GM23338 (cell line): ENCODE measurements at regions not wholly inside any gene's neighbourhood (a gene's known extent, or its start where the extent isn't known, plus 50 kb on each side); places are given as distances from the start of the nearest gene placed in this dataset.

Source experiments
- ATAC-seq: fragments of 200-7000 bp; cut with Tn5 transposase; 3 replicates; pipeline ENCODE4 v1.9.1; 2020
- DNase-seq: peaks from one replicate; pipeline ENCODE4 v3.0.0-alpha.2; 2015; ENCODE audit warnings: low spot score
- H2AFZ ChIP-seq: fragments of 200-600 bp; sonication (generic); 2 replicates; pipeline ENCODE4 v1.8.0; 2016; ENCODE audit warnings: antibody characterized with exemption, mild to moderate bottlenecking, moderate library complexity
- H3F3A ChIP-seq: fragments of 200-600 bp; sonication (generic); replicated peaks from 2 replicates; pipeline ENCODE4 v1.8.0; 2017; ENCODE audit warnings: antibody characterized with exemption, mixed run types, low read depth
- H3K27ac ChIP-seq: fragments of 200-600 bp; sonication (generic); 2 replicates; pipeline ENCODE4 v1.6.1; 2016; ENCODE audit warnings: low read depth
- H3K27me3 ChIP-seq: fragments of 200-600 bp; sonication (generic); 2 replicates; pipeline ENCODE4 v1.8.0; 2016; ENCODE audit warnings: mild to moderate bottlenecking, mixed run types, moderate library complexity; ENCODE audit not compliant: insufficient read depth
- H3K36me3 ChIP-seq: fragments of 200-600 bp; sonication (generic); 2 replicates; pipeline ENCODE4 v1.8.0; 2016; ENCODE audit warnings: mild to moderate bottlenecking; ENCODE audit not compliant: insufficient read depth
- H3K4me1 ChIP-seq: fragments of 200-600 bp; sonication (generic); 2 replicates; pipeline ENCODE4 v1.8.0; 2016; ENCODE audit warnings: mild to moderate bottlenecking, moderate library complexity; ENCODE audit not compliant: insufficient read depth
- H3K4me2 ChIP-seq: fragments of 200-600 bp; sonication (generic); 2 replicates; pipeline ENCODE4 v1.7.1; 2017; ENCODE audit warnings: mixed run types
- H3K4me3 ChIP-seq: fragments of 200-600 bp; sonication (generic); 2 replicates; pipeline ENCODE4 v1.6.1; 2016; ENCODE audit warnings: mixed run types
- H3K79me2 ChIP-seq: fragments of 200-600 bp; sonication (generic); replicated peaks from 2 replicates; pipeline ENCODE4 v1.8.0; 2017; ENCODE audit warnings: mild to moderate bottlenecking; ENCODE audit not compliant: insufficient read depth
- H3K9me2 ChIP-seq: fragments of 200-600 bp; sonication (generic); 2 replicates; pipeline ENCODE4 v1.8.0; 2017; ENCODE audit not compliant: insufficient read depth
- H4K20me1 ChIP-seq: fragments of 200-600 bp; sonication (generic); replicated peaks from 2 replicates; pipeline ENCODE4 v1.8.0; 2017; ENCODE audit warnings: mild to moderate bottlenecking; ENCODE audit not compliant: insufficient read depth
- H3K27ac Mint-ChIP-seq: 2 replicates; pipeline ENCODE4 v1.8.0; 2020; ENCODE audit warnings: inconsistent platforms, mild to moderate bottlenecking, moderate library complexity, mixed read lengths
- H3K27me3 Mint-ChIP-seq: 3 replicates; pipeline ENCODE4 v1.8.0; 2022; ENCODE audit warnings: low read depth, mild to moderate bottlenecking, moderate library complexity, mixed read lengths, inconsistent platforms; ENCODE audit not compliant: insufficient read depth, poor library complexity
- H3K36me3 Mint-ChIP-seq: 3 replicates; pipeline ENCODE4 v1.8.0; 2021; ENCODE audit warnings: low read depth, mild to moderate bottlenecking, inconsistent platforms, moderate library complexity, mixed read lengths
- H3K4me1 Mint-ChIP-seq: 3 replicates; pipeline ENCODE4 v1.8.0; 2020; ENCODE audit warnings: mild to moderate bottlenecking, inconsistent platforms, mixed read lengths
- H3K4me3 Mint-ChIP-seq: 3 replicates; pipeline ENCODE4 v1.8.0; 2021; ENCODE audit warnings: moderate library complexity, mild to moderate bottlenecking, inconsistent platforms, mixed read lengths
- H3K9me3 Mint-ChIP-seq: 3 replicates; pipeline ENCODE4 v1.8.0; 2020; ENCODE audit warnings: moderate library complexity, mild to moderate bottlenecking, inconsistent platforms, mixed read lengths
- EZH2 ChIP-seq: fragments of 200-600 bp; sonication (generic); IDR thresholded peaks from one replicate; pipeline ENCODE4 v1.8.0; 2017; ENCODE audit warnings: antibody characterized with exemption, mild to moderate bottlenecking, low read depth; ENCODE audit not compliant: unreplicated experiment
- EZH2phosphoT487 ChIP-seq: fragments of 200-600 bp; sonication (generic); IDR thresholded peaks from one replicate; pipeline ENCODE4 v1.8.1; 2018; ENCODE audit warnings: antibody characterized with exemption; ENCODE audit not compliant: unreplicated experiment
- JUNB ChIP-seq: IDR thresholded peaks from one replicate; pipeline ENCODE4 v1.6.1; 2016; ENCODE audit warnings: antibody characterized with exemption; ENCODE audit not compliant: unreplicated experiment
- POLR2AphosphoS5 ChIP-seq: IDR thresholded peaks from 2 replicates; pipeline ENCODE4 v1.6.1; 2016; ENCODE audit warnings: antibody characterized with exemption, low read depth
- STAT1 ChIP-seq: IDR thresholded peaks from one replicate; pipeline ENCODE4 v1.6.1; 2016; ENCODE audit warnings: antibody characterized with exemption; ENCODE audit not compliant: unreplicated experiment
- ZNF114 ChIP-seq: fragments of 250-450 bp; sonication (Bioruptor Pico); IDR thresholded peaks from 2 replicates; pipeline ENCODE4 v1.5.0; 2020; ENCODE audit warnings: mild to moderate bottlenecking, moderate library complexity
- TF ChIP-seq, protein P1 (sequence below): IDR thresholded peaks from one replicate; pipeline ENCODE4 v1.6.1; 2018; ENCODE audit warnings: antibody characterized with exemption; ENCODE audit not compliant: unreplicated experiment
- TF ChIP-seq, protein P2 (sequence below), 2 experiments: fragments of 200-600 bp in 1 of 2; sonication (generic) in 1 of 2; conservative IDR thresholded peaks; 2 replicates each; pipeline versions ENCODE4 v1.5.1 to v1.6.1; 2016 to 2017; ENCODE audit warnings: antibody characterized with exemption in 2 of 2, low read depth in 2 of 2, mild to moderate bottlenecking in 2 of 2, moderate library complexity in 1 of 2
- TF ChIP-seq, protein P3 (sequence below): IDR thresholded peaks from 2 replicates; pipeline ENCODE4 v1.6.1; 2016; ENCODE audit warnings: antibody characterized with exemption

- TF ChIP-seq, protein P1, sequence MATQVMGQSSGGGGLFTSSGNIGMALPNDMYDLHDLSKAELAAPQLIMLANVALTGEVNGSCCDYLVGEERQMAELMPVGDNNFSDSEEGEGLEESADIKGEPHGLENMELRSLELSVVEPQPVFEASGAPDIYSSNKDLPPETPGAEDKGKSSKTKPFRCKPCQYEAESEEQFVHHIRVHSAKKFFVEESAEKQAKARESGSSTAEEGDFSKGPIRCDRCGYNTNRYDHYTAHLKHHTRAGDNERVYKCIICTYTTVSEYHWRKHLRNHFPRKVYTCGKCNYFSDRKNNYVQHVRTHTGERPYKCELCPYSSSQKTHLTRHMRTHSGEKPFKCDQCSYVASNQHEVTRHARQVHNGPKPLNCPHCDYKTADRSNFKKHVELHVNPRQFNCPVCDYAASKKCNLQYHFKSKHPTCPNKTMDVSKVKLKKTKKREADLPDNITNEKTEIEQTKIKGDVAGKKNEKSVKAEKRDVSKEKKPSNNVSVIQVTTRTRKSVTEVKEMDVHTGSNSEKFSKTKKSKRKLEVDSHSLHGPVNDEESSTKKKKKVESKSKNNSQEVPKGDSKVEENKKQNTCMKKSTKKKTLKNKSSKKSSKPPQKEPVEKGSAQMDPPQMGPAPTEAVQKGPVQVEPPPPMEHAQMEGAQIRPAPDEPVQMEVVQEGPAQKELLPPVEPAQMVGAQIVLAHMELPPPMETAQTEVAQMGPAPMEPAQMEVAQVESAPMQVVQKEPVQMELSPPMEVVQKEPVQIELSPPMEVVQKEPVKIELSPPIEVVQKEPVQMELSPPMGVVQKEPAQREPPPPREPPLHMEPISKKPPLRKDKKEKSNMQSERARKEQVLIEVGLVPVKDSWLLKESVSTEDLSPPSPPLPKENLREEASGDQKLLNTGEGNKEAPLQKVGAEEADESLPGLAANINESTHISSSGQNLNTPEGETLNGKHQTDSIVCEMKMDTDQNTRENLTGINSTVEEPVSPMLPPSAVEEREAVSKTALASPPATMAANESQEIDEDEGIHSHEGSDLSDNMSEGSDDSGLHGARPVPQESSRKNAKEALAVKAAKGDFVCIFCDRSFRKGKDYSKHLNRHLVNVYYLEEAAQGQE, result no peak
- no peak for TF ChIP-seq ZNF114 (CRISPR knock-in tag)
Measured at GRCh38 chr3:102144063-102144462, 290.8 kb upstream of the ZPLD1 start (continued).

GRCh38 chr3:102148598-102149337, 286.0 kb upstream of the ZPLD1 start:
- Histone ChIP-seq H4K20me1 (no peaks in the 10 kb centered on the region), H3K4me2 (no peak overlapping the region), H2AFZ (no peak overlapping the region), H3K27me3 (no peaks in the 10 kb centered on the region), H3K36me3 (no peaks in the 10 kb centered on the region), H3F3A (no peaks in the 10 kb centered on the region), H3K4me1 (no peaks in the 10 kb centered on the region), H3K27ac (no peak overlapping the region), H3K79me2 (no peaks in the 10 kb centered on the region), H3K4me3 (no peak overlapping the region), H3K9me2 (peaks cover 8% of the 10 kb centered on the region; the same call in 1 of the 2 replicates)
- DNase-seq (no peak), ATAC-seq (no peak)
- TF ChIP-seq JUNB (no peak), EZH2 (no peak)
- TF ChIP-seq, protein P2, sequence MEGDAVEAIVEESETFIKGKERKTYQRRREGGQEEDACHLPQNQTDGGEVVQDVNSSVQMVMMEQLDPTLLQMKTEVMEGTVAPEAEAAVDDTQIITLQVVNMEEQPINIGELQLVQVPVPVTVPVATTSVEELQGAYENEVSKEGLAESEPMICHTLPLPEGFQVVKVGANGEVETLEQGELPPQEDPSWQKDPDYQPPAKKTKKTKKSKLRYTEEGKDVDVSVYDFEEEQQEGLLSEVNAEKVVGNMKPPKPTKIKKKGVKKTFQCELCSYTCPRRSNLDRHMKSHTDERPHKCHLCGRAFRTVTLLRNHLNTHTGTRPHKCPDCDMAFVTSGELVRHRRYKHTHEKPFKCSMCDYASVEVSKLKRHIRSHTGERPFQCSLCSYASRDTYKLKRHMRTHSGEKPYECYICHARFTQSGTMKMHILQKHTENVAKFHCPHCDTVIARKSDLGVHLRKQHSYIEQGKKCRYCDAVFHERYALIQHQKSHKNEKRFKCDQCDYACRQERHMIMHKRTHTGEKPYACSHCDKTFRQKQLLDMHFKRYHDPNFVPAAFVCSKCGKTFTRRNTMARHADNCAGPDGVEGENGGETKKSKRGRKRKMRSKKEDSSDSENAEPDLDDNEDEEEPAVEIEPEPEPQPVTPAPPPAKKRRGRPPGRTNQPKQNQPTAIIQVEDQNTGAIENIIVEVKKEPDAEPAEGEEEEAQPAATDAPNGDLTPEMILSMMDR (conservative IDR thresholded peaks at IDR 0.05; ENCODE audit: low read depth in 2 of 2), result peak in 1 of 2 experiments; percentile 14; a peak in 1 of 4 replicates
- Mint-ChIP-seq H3K27me3 (peaks cover 2% of the 10 kb centered on the region), H3K4me3 (no peak overlapping the region), H3K9me3 (peaks cover 32% of the 10 kb centered on the region), H3K4me1 (no peaks in the 10 kb centered on the region), H3K27ac (no peak overlapping the region), H3K36me3 (peaks cover 16% of the 10 kb centered on the region)

DNA sequence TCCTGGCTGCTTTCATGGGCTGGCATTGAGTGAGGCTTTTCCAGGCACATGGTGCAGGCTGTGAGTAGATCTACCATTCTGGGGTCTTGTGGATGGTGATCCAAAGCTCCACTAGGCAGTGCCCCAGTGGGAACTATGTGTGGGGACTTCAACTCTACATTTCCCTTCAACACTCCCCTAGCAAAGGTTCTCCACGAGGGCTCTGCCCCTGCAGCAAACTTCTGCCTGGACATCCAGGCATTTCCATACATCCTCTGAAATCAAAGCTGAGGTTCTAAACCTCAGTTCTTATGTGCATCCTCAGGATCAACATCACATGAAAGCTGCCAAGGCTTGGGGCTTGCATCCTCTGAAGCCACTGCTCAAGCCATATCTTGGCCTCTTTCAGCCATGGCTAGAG, 282.9 kb upstream of the ZPLD1 start:
- Histone ChIP-seq H3K4me3 (no peak overlapping the region), H3K4me2 (no peak overlapping the region), H3K36me3 (no peaks in the 10 kb centered on the region), H3K79me2 (no peaks in the 10 kb centered on the region), H3K27ac (no peak overlapping the region), H3K27me3 (no peaks in the 10 kb centered on the region), H3K9me2 (peaks cover 8% of the 10 kb centered on the region; the same call in 1 of the 2 replicates), H3F3A (no peaks in the 10 kb centered on the region), H2AFZ (no peak overlapping the region), H4K20me1 (no peaks in the 10 kb centered on the region), H3K4me1 (no peaks in the 10 kb centered on the region)
- no peak for ATAC-seq
- DNase-seq, result no peak
- peaks cover 4% of the 10 kb centered on the region for H3K27me3 Mint-ChIP-seq
- no peak overlapping the region for H3K27ac Mint-ChIP-seq
- no peaks in the 10 kb centered on the region for H3K4me1 Mint-ChIP-seq
- no peak for TF ChIP-seq ZNF114 (CRISPR knock-in tag)
- no peak for TF ChIP-seq EZH2phosphoT487
- TF ChIP-seq EZH2, result no peak
- no peak for TF ChIP-seq STAT1
- TF ChIP-seq, protein P1, result no peak
- TF ChIP-seq POLR2AphosphoS5, result no peak
- TF ChIP-seq, protein P3, sequence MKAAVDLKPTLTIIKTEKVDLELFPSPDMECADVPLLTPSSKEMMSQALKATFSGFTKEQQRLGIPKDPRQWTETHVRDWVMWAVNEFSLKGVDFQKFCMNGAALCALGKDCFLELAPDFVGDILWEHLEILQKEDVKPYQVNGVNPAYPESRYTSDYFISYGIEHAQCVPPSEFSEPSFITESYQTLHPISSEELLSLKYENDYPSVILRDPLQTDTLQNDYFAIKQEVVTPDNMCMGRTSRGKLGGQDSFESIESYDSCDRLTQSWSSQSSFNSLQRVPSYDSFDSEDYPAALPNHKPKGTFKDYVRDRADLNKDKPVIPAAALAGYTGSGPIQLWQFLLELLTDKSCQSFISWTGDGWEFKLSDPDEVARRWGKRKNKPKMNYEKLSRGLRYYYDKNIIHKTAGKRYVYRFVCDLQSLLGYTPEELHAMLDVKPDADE, result no peak
- peaks cover 16% of the 10 kb centered on the region for H3K36me3 Mint-ChIP-seq
- H3K9me3 Mint-ChIP-seq, result peaks cover 32% of the 10 kb centered on the region
- no peak overlapping the region for H3K4me3 Mint-ChIP-seq
